ENCODE measurements at regions not wholly inside any gene's neighbourhood (a gene's known extent, or its start where the extent isn't known, plus 50 kb on each side); places are given as distances from the start of the nearest gene placed in this dataset.

GRCh38 chr3:171971919-171972514 is 67.4 kb upstream of the FNDC3B start:
- TF ChIP-seq, protein P1, sequence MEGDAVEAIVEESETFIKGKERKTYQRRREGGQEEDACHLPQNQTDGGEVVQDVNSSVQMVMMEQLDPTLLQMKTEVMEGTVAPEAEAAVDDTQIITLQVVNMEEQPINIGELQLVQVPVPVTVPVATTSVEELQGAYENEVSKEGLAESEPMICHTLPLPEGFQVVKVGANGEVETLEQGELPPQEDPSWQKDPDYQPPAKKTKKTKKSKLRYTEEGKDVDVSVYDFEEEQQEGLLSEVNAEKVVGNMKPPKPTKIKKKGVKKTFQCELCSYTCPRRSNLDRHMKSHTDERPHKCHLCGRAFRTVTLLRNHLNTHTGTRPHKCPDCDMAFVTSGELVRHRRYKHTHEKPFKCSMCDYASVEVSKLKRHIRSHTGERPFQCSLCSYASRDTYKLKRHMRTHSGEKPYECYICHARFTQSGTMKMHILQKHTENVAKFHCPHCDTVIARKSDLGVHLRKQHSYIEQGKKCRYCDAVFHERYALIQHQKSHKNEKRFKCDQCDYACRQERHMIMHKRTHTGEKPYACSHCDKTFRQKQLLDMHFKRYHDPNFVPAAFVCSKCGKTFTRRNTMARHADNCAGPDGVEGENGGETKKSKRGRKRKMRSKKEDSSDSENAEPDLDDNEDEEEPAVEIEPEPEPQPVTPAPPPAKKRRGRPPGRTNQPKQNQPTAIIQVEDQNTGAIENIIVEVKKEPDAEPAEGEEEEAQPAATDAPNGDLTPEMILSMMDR (IDR thresholded peaks at IDR 0.05) = no peak
- TF ChIP-seq POLR2A (IDR thresholded peaks at IDR 0.05) = no peak

Data from uterus (tissue), 2 donors.